ENCODE measurements at regions not wholly inside any gene's neighbourhood (a gene's known extent, or its start where the extent isn't known, plus 50 kb on each side); places are given as distances from the start of the nearest gene placed in this dataset.

GRCh38 chr10:88222881-88223280 lies 359.5 kb downstream of the PTEN start:
- H3K9ac ChIP-seq, result no peak overlapping the region
- H3K36me3 Mint-ChIP-seq, result no peaks in the 10 kb centered on the region

More at GRCh38 chr10:88222881-88223280, 359.5 kb downstream of the PTEN start:
- H3K27me3 Mint-ChIP-seq (ENCODE audit: insufficient read depth, low read depth), result no peaks in the 10 kb centered on the region
- H3K27ac Mint-ChIP-seq, result no peak overlapping the region
- Histone ChIP-seq H2AFZ (replicated peaks) (no peak overlapping the region), H3K27ac (no peak overlapping the region), H3K4me2 (no peak overlapping the region), H3K9me3 (ENCODE audit: low read depth) (no peaks in the 10 kb centered on the region), H3K4me3 (no peak overlapping the region), H3K36me3 (no peaks in the 10 kb centered on the region), H4K20me1 (ENCODE audit: low read depth) (no peaks in the 10 kb centered on the region), H3K79me2 (ENCODE audit: low read depth) (no peaks in the 10 kb centered on the region), H3K4me1 (peaks cover 13% of the 10 kb centered on the region), H3F3A (ENCODE audit: low read depth) (peaks cover 6% of the 10 kb centered on the region), H3K27me3 (no peaks in the 10 kb centered on the region)
- no peak overlapping the region for H3K4me3 Mint-ChIP-seq
- DNase-seq (ENCODE audit: low spot score), result no peak
- H3K4me1 Mint-ChIP-seq, result peaks cover 20% of the 10 kb centered on the region
- TF ChIP-seq, protein P1, sequence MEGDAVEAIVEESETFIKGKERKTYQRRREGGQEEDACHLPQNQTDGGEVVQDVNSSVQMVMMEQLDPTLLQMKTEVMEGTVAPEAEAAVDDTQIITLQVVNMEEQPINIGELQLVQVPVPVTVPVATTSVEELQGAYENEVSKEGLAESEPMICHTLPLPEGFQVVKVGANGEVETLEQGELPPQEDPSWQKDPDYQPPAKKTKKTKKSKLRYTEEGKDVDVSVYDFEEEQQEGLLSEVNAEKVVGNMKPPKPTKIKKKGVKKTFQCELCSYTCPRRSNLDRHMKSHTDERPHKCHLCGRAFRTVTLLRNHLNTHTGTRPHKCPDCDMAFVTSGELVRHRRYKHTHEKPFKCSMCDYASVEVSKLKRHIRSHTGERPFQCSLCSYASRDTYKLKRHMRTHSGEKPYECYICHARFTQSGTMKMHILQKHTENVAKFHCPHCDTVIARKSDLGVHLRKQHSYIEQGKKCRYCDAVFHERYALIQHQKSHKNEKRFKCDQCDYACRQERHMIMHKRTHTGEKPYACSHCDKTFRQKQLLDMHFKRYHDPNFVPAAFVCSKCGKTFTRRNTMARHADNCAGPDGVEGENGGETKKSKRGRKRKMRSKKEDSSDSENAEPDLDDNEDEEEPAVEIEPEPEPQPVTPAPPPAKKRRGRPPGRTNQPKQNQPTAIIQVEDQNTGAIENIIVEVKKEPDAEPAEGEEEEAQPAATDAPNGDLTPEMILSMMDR (IDR thresholded peaks at IDR 0.05), result no peak
- TF ChIP-seq EZH2 (IDR thresholded peaks at IDR 0.05) (no peak), EZH2phosphoT487 (IDR thresholded peaks at IDR 0.05) (no peak)
- no peaks in the 10 kb centered on the region for H3K9me3 Mint-ChIP-seq

Measured in neural progenitor cell (in vitro differentiated cells).